GM19468 (cell line): ENCODE measurements at regions not wholly inside any gene's neighbourhood (a gene's known extent, or its start where the extent isn't known, plus 50 kb on each side); places are given as distances from the start of the nearest gene placed in this dataset.
"Not testable (repeated sequence)": the region's sequence is repeated elsewhere in the genome, so short reads cannot be mapped to it uniquely, and the experiment has no call there.

ENCODE experiments used
- ATAC-seq: cut with Tn5 transposase; IDR thresholded peaks from one replicate; pipeline ENCODE4 v1.9.1; 2021; ENCODE audit warnings: mild to moderate bottlenecking, moderate library complexity, moderate number of reproducible peaks; ENCODE audit not compliant: unreplicated experiment; ENCODE audit errors: extremely low read depth

GRCh38 chr3:4065554-4065953, 237.6 kb upstream of the SETMAR start:
- ATAC-seq: no peak

DNA sequence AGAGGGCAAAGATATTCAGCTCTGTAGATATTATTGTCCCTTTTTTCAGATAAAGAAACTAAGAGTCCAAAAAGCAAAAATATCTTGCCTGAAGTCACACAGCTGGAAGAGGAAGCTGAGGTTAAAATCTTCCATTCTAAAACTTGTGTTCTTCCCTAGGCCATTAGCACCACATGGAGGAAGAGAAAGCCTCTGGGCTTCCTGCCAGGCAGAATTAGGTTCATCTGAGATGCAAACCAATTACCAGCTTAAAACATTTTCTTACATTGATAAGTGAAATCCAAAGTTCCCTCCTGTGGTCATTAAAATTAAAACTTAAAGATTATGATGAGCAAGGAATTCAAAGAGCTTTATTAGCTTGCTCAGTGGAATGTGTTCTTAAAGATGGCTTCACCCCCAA, 235.3 kb upstream of the SETMAR start:
- no peak for ATAC-seq

DNA sequence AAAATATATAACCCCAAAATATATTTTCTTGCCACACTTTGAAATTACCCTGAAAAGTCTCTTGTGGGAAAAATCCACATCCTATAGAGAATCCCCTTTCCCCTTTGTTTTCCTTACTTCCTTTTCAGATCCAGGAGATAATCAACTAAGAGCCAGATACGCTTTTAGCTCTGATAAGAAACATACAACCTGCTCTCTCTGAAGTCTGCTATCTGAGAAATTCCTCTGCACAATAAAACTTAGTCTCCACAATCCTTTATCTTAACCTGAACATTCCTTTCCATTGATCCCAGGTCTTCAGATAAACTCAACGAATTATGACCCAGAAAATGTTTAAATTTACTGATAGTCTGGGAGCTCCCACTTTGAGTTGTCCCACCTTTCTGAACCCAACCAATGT, 233.4 kb upstream of the SETMAR start:
- no peak for ATAC-seq

GRCh38 chr3:4071481-4072184, 231.5 kb upstream of the SETMAR start:
- ATAC-seq: no peak

DNA sequence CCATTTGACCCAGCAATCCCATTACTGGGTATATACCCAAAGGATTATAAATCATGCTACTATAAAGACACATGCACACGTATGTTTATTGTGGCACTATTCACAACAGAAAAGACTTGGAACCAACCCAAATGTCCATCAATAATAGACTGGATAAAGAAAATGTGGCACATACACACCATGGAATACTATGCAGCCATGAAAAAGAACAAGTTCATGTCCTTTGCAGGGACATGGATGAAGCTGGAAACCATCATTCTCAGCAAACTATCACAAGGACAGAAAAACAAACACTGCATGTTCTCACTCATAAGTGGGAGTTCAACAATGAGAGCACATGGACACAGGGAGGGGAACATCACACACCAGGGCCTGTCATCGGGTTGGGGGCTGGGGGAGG, 225.9 kb upstream of the SETMAR start:
- ATAC-seq: not testable (repeated sequence)

GRCh38 chr3:4077950-4078349, 225.2 kb upstream of the SETMAR start:
- ATAC-seq: no peak

DNA sequence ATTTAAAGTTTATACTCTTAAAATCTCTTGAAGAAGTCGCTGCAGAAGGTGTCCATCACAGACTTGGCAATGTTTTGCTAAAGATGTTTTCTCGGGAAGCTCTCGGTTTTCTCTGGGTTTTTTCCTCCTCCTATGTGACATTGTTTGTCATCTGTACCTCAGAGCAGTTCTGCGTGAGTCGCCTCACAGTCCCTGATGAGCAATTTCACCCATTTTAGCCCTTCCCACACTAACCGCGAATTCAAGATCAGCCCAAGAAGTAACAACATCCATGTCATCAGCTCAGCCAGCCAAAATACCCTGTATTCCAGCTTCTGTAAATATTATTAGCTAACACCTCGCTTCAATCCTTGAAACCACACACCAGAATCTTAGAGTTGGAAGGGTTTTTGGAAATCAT, 224.3 kb upstream of the SETMAR start:
- ATAC-seq: no peak

- no peak for ATAC-seq
These were observed 223.6 kb upstream of the SETMAR start for GRCh38 chr3:4079339-4080195.

DNA sequence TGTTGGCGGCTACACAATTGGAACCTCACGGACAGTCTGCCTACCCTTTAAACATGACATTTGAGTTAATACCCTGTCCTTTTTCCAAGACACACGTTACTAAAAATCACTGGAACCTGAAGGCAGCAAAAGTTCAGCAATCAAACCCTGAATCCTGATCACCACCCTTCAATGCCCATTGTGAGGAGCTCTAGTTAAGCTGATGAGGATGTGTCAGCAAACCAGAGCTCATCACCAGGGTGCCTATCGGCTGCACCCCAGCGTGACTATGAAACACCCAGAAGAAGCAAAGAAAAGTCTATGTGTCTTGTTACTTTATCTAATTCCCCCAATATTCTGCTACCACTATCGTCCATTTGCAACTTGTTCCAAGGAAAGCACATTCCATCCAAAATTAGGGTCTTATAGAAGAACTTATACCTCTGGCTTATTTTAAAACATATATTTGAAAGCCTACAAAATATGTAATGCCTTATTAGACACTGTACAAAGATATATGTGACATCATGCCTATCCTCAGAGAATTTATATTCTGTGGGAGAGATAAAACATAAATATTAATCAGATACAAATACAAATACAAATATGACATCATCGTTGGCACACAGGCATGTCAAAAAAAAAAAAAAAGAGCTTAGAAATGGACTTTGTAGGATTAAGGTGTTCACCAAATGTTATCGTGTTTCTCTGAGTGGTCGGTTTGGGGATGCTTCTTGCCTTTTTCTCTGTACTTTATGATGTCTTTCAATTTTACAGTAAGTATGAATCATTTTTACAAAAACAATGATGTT, 219.7 kb upstream of the SETMAR start:
- ATAC-seq: no peak

- ATAC-seq: no peak
These were observed 218.9 kb upstream of the SETMAR start for GRCh38 chr3:4084271-4084670.

DNA sequence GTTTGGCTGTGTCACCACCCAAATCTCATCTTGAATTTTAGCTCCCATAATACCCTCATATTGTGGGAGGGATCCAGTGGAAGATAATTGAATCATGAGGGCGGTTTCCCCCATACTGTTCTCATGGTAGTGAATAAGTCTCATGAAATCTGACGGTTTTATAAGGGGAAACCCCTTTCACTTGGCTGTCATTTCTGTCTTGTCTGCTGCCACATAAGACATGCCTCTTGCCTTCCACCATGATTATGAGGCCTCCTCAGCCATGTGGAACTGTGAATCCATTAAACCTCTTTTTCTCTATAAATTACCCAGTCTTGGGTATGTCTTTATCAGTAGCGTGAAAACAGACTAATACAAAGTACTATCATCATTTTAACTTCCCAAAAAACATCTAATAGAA, 216.5 kb upstream of the SETMAR start:
- not testable (repeated sequence) for ATAC-seq

DNA sequence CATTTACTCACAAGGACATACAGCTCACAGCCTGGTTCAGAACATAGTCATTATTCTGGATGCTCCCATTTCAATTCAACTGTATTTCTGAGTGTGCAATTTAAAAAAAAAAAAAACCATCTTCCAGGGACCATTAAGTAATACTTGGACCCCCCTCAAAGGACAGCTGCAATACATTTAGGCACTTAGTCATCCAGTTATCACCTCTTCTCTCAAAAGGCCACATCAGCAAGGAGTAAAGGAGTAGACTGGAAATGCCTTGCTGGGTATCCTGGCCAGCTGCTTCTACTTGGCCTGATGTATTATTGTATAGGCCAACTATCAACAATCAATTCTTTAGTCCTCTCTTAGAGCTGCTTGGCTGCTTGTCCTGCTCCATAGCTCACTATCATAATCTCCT, 211.4 kb upstream of the SETMAR start:
- no peak for ATAC-seq

DNA sequence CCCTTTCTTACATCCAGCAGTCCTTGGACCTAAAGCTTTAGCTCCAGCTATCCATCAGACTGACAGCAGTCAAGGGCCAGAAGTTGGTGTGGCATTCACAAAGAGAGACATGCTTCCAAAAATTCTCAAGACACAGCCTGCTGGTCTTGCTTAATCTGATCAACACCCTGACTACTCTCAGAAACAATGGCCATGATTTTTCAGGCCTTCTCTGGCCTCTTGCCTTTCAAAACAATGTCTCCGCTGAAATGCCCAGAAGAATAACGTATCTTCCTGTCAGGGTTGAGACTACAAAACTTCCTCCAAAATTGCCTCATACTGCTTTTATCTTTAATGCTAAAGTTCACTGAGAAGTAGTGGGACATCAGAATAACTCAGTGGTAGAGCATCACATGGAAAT, 205.4 kb upstream of the SETMAR start:
- ATAC-seq: no peak

- ATAC-seq: no peak
These were observed 203.6 kb upstream of the SETMAR start for GRCh38 chr3:4099607-4100006.

GRCh38 chr3:4107430-4107829, 195.7 kb upstream of the SETMAR start:
- ATAC-seq: no peak

- no peak for ATAC-seq
These were observed 189.2 kb upstream of the SETMAR start for GRCh38 chr3:4113811-4114522.

- no peak for ATAC-seq
These were observed 184.1 kb upstream of the SETMAR start for GRCh38 chr3:4119119-4119518.

GRCh38 chr3:4125576-4125975, 177.6 kb upstream of the SETMAR start:
- no peak for ATAC-seq

DNA sequence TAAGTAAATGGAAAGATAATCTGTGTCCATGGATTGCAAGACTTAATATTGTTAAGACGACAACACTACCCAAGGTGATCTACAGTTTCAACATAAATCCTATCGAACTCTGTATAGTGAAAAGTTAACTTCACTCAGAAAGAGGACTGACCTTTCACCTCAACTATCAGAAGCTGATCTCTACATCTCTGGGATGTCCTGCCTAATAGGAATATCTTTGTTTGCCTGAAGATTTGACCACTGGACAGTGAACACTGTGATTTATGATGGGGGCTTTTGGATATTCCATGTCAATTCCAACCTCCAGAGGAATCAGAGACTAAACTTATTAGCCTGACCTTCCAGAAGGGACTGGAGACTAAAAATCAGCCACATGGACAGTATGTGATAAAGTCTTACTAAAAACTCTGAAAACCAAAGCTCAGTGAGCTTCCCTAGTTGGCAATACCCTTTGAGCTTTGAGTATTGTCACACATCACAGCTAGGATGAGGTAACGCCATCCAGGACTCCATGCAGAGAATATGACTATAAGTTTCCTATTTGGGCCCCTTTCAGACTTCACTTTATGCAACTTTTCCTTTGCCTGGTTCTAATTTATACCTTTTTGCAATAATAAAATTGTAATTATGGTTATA, 164.9 kb upstream of the SETMAR start:
- no peak for ATAC-seq
